Fibroblast of mammary gland (primary cell): ENCODE measurements at regions not wholly inside any gene's neighbourhood (a gene's known extent, or its start where the extent isn't known, plus 50 kb on each side); places are given as distances from the start of the nearest gene placed in this dataset.

ENCODE experiments used
- DNase-seq: peaks from one replicate; pipeline ENCODE4 v3.0.0-alpha.2; 2010; ENCODE audit warnings: low read depth
- H3K4me3 ChIP-seq: 2 replicates; pipeline ENCODE4 v1.5.1; 2011; ENCODE audit warnings: low read depth, mild to moderate bottlenecking, low read length, moderate library complexity; ENCODE audit not compliant: control insufficient read depth
- CTCF ChIP-seq: conservative IDR thresholded peaks from 2 replicates; pipeline ENCODE4 v1.5.1; 2011; ENCODE audit warnings: low read depth, low read length, inconsistent platforms; ENCODE audit not compliant: control insufficient read depth, insufficient read depth

DNA sequence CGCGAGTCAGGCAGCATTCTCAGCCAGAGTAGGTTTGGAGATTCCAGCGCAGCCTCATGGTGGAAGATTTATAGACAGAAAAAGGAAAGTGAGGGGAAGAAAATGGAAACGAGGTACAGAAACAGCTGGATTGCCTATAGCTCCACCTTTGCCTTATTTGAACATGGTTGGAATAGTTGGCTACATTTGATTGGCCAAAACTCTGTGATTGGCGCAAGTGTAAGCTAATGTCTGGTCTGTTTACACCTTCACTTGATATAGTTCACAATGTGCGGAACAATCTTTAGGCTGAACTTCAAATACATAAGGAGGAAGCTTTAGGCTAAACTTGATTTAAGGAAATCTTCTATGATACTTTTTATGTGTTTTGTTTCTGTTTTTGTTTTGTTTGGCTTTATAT lies 1191.9 kb downstream of the NSUN3 start:
- no peak for DNase-seq
- no peak for TF ChIP-seq CTCF
- H3K4me3 ChIP-seq, result no peak overlapping the region

GRCh38 chr3:95265129-95265528 lies 1202.3 kb downstream of the NSUN3 start:
- no peak overlapping the region for H3K4me3 ChIP-seq
- no peak for TF ChIP-seq CTCF
- DNase-seq, result no peak

DNA sequence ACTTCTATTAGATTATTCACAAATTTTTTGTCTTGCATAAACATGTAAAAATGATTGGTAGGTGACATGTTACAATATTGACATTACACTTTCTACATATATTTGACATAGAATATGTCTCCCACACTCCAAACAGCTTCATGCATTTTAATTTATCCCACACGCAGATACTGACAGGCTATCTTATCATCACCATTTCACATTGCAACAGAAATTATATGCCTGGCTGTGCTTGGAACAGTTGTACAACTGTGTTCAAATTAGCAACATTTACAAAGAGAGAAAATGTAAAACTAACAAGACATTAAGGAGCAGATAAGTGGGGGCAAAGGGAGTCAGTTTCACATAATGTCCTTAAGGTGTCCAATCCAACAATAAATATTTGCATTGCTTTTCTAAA lies 1208.5 kb downstream of the NSUN3 start:
- TF ChIP-seq CTCF, result no peak
- DNase-seq, result no peak
- H3K4me3 ChIP-seq, result no peak overlapping the region

GRCh38 chr3:95272166-95272565 lies 1209.3 kb downstream of the NSUN3 start:
- no peak for TF ChIP-seq CTCF
- DNase-seq, result no peak
- no peak overlapping the region for H3K4me3 ChIP-seq

- DNase-seq, result no peak
- no peak overlapping the region for H3K4me3 ChIP-seq
- TF ChIP-seq CTCF, result no peak
These were observed 1209.9 kb downstream of the NSUN3 start for GRCh38 chr3:95272781-95273180.

GRCh38 chr3:95277613-95278012 lies 1214.8 kb downstream of the NSUN3 start:
- no peak for DNase-seq
- no peak for TF ChIP-seq CTCF
- H3K4me3 ChIP-seq, result no peak overlapping the region

GRCh38 chr3:95280711-95281352 lies 1218.0 kb downstream of the NSUN3 start:
- no peak for TF ChIP-seq CTCF
- no peak for DNase-seq
- no peak overlapping the region for H3K4me3 ChIP-seq
